GM12891 (cell line): ENCODE measurements at regions not wholly inside any gene's neighbourhood (a gene's known extent, or its start where the extent isn't known, plus 50 kb on each side); places are given as distances from the start of the nearest gene placed in this dataset.

Experiments
- POLR2A ChIP-seq: IDR thresholded peaks from 2 replicates; pipeline ENCODE4 v1.6.1; 2011; ENCODE audit warnings: low read depth, low read length, control low read depth
- POLR2AphosphoS5 ChIP-seq: IDR thresholded peaks from 2 replicates; pipeline ENCODE4 v1.6.1; 2011; ENCODE audit warnings: low read depth, low read length, control low read depth
- TAF1 ChIP-seq: IDR thresholded peaks from 2 replicates; pipeline ENCODE4 v1.6.1; 2011; ENCODE audit warnings: low read depth, low read length, control low read depth

- TF ChIP-seq POLR2AphosphoS5, result no peak
- TF ChIP-seq TAF1, result no peak
- TF ChIP-seq POLR2A, result no peak
Measured at GRCh38 chr9:81032030-81032572, 657.2 kb downstream of the TLE1 start.
